ENCODE measurements at regions not wholly inside any gene's neighbourhood (a gene's known extent, or its start where the extent isn't known, plus 50 kb on each side); places are given as distances from the start of the nearest gene placed in this dataset.

DNA sequence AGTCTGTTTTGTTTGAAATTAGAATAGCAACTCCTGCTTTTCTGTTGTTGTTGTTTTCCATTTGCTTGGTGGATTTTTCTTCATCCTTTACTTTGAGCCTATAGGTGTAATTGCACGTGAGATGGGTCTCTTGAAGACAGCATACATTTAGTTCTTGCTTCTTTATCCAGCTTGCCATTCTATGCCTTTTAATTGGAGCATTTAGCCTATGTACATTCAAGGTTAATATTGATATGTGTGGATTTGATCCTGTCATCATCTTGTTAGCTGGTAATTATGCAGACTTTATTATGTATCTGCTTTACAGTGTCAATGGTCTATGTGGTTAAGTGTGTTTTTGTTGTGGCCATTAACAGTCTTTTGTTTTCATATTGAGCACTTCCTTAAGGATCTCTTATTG, 708.9 kb upstream of the ANKRD30A start:
- TF ChIP-seq RAD21 (IDR thresholded peaks at IDR 0.05; ENCODE audit: low read depth) (no peak), ZBTB7A (IDR thresholded peaks at IDR 0.05; ENCODE audit: low read depth) (no peak), TAF1 (IDR thresholded peaks at IDR 0.05; ENCODE audit: low read depth) (no peak), FOXM1 (IDR thresholded peaks at IDR 0.05; ENCODE audit: borderline replicate concordance, low read depth) (no peak), EGR1 (IDR thresholded peaks at IDR 0.05) (no peak), CEBPB (IDR thresholded peaks at IDR 0.05) (no peak), EP300 (IDR thresholded peaks at IDR 0.05; ENCODE audit: borderline replicate concordance) (no peak), TEAD4 (IDR thresholded peaks at IDR 0.05) (no peak), YY1 (IDR thresholded peaks at IDR 0.05; ENCODE audit: low read depth) (no peak), NFIC (IDR thresholded peaks at IDR 0.05) (no peak), TCF12 (IDR thresholded peaks at IDR 0.05; ENCODE audit: low read depth) (no peak), CREB1 (IDR thresholded peaks at IDR 0.05; ENCODE audit: low read depth) (no peak)
- TF ChIP-seq, protein P1, sequence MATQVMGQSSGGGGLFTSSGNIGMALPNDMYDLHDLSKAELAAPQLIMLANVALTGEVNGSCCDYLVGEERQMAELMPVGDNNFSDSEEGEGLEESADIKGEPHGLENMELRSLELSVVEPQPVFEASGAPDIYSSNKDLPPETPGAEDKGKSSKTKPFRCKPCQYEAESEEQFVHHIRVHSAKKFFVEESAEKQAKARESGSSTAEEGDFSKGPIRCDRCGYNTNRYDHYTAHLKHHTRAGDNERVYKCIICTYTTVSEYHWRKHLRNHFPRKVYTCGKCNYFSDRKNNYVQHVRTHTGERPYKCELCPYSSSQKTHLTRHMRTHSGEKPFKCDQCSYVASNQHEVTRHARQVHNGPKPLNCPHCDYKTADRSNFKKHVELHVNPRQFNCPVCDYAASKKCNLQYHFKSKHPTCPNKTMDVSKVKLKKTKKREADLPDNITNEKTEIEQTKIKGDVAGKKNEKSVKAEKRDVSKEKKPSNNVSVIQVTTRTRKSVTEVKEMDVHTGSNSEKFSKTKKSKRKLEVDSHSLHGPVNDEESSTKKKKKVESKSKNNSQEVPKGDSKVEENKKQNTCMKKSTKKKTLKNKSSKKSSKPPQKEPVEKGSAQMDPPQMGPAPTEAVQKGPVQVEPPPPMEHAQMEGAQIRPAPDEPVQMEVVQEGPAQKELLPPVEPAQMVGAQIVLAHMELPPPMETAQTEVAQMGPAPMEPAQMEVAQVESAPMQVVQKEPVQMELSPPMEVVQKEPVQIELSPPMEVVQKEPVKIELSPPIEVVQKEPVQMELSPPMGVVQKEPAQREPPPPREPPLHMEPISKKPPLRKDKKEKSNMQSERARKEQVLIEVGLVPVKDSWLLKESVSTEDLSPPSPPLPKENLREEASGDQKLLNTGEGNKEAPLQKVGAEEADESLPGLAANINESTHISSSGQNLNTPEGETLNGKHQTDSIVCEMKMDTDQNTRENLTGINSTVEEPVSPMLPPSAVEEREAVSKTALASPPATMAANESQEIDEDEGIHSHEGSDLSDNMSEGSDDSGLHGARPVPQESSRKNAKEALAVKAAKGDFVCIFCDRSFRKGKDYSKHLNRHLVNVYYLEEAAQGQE (IDR thresholded peaks at IDR 0.05; ENCODE audit: low read depth) = no peak
- TF ChIP-seq, protein P2, sequence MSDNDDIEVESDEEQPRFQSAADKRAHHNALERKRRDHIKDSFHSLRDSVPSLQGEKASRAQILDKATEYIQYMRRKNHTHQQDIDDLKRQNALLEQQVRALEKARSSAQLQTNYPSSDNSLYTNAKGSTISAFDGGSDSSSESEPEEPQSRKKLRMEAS (IDR thresholded peaks at IDR 0.05) = no peak
- TF ChIP-seq, protein P3, sequence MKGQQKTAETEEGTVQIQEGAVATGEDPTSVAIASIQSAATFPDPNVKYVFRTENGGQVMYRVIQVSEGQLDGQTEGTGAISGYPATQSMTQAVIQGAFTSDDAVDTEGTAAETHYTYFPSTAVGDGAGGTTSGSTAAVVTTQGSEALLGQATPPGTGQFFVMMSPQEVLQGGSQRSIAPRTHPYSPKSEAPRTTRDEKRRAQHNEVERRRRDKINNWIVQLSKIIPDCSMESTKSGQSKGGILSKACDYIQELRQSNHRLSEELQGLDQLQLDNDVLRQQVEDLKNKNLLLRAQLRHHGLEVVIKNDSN (IDR thresholded peaks at IDR 0.05) = no peak

DNA sequence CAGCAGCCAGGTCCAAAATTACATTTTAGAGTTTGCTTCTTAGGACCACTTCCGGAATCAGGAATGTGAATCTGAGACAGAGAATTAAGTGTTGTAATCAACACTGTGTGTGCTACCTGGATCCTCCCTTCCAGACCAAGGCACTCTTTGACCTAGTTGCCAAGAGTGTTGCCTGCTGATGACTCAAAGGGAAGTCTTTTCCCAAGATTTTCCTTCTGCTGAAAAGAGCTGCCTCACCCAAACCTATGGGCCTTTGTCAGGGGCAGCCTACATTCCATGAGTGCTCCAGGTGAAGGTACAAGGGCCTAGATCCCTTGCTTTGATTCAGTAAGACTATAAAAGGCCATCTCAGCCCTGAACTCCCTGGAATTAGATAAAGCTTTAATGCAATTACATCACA, 712.5 kb upstream of the ANKRD30A start:
- TF ChIP-seq EP300 (IDR thresholded peaks at IDR 0.05; ENCODE audit: borderline replicate concordance) (no peak), CEBPB (IDR thresholded peaks at IDR 0.05) (no peak)

DNA sequence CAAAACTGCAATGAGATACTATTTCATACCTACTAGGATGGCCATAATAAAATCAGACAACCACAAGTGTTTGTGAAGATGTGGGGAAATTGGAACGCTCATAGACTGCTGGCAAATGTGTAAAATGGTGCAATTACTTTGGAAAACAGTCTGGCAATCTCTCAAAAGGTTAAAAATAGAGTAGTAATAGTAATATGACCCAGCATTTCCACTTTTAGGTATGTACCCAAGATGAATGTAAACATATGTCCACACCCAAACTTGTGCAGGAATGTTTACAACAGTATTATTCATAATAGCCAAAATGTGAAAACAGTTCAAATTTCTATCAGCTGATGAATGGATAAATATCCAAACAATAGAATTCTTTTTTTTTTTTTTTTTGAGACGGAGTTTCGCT, 731.6 kb upstream of the ANKRD30A start:
- TF ChIP-seq, protein P2 (IDR thresholded peaks at IDR 0.05) = no peak
- TF ChIP-seq EP300 (IDR thresholded peaks at IDR 0.05; ENCODE audit: borderline replicate concordance) = no peak
- TF ChIP-seq TCF12 (IDR thresholded peaks at IDR 0.05; ENCODE audit: low read depth) = no peak
- TF ChIP-seq YY1 (IDR thresholded peaks at IDR 0.05; ENCODE audit: low read depth) = no peak
- no peak for TF ChIP-seq CEBPB (IDR thresholded peaks at IDR 0.05)
- TF ChIP-seq, protein P3 (IDR thresholded peaks at IDR 0.05) = no peak
- no peak for TF ChIP-seq TEAD4 (IDR thresholded peaks at IDR 0.05)
- TF ChIP-seq ZBTB7A (IDR thresholded peaks at IDR 0.05; ENCODE audit: low read depth) = no peak
- TF ChIP-seq RAD21 (IDR thresholded peaks at IDR 0.05; ENCODE audit: low read depth) = no peak
- TF ChIP-seq NFIC (IDR thresholded peaks at IDR 0.05) = no peak
- TF ChIP-seq, protein P1 (IDR thresholded peaks at IDR 0.05; ENCODE audit: low read depth) = no peak
- TF ChIP-seq TAF1 (IDR thresholded peaks at IDR 0.05; ENCODE audit: low read depth) = no peak
- TF ChIP-seq FOXM1 (IDR thresholded peaks at IDR 0.05; ENCODE audit: borderline replicate concordance, low read depth) = no peak
- no peak for TF ChIP-seq CREB1 (IDR thresholded peaks at IDR 0.05; ENCODE audit: low read depth)
- TF ChIP-seq EGR1 (IDR thresholded peaks at IDR 0.05) = no peak

DNA sequence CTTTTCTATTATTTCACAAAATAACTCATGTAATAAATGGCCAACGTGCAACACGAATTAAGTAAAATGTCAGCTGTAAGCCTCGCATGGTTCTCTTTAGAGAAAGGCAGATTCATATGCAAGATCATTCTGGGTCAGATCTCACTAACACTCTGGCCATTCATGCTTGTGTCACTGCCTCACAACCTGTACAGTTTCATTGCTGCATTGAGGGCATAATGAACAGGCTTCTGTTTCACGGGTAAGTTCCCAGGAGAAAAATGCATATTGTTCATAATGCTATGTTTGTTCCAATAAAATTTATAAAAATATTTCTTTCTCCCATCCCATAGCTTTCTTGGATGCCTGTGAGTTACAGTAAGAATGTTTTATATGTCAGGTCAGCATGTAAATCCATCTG, 734.0 kb upstream of the ANKRD30A start:
- no peak for TF ChIP-seq FOXM1 (IDR thresholded peaks at IDR 0.05; ENCODE audit: borderline replicate concordance, low read depth)
- no peak for TF ChIP-seq ZBTB7A (IDR thresholded peaks at IDR 0.05; ENCODE audit: low read depth)
- TF ChIP-seq EP300 (IDR thresholded peaks at IDR 0.05; ENCODE audit: borderline replicate concordance) = no peak
- TF ChIP-seq, protein P3 (IDR thresholded peaks at IDR 0.05) = no peak
- TF ChIP-seq CEBPB (IDR thresholded peaks at IDR 0.05) = no peak
- no peak for TF ChIP-seq CREB1 (IDR thresholded peaks at IDR 0.05; ENCODE audit: low read depth)
- TF ChIP-seq TCF12 (IDR thresholded peaks at IDR 0.05; ENCODE audit: low read depth) = no peak
- no peak for TF ChIP-seq TEAD4 (IDR thresholded peaks at IDR 0.05)
- TF ChIP-seq, protein P1 (IDR thresholded peaks at IDR 0.05; ENCODE audit: low read depth) = no peak
- no peak for TF ChIP-seq RAD21 (IDR thresholded peaks at IDR 0.05; ENCODE audit: low read depth)
- TF ChIP-seq TAF1 (IDR thresholded peaks at IDR 0.05; ENCODE audit: low read depth) = no peak
